Astrocyte of the cerebellum (primary cell): ENCODE measurements at regions not wholly inside any gene's neighbourhood (a gene's known extent, or its start where the extent isn't known, plus 50 kb on each side); places are given as distances from the start of the nearest gene placed in this dataset.

ENCODE experiments used
- DNase-seq: peaks from one replicate; pipeline ENCODE4 v3.0.0-alpha.2; 2011; ENCODE audit warnings: low read depth
- H3K4me3 ChIP-seq: 2 replicates; pipeline ENCODE4 v1.5.1; 2011; ENCODE audit warnings: mild to moderate bottlenecking, low read depth, low read length, moderate library complexity
- CTCF ChIP-seq: IDR thresholded peaks from 2 replicates; pipeline ENCODE4 v1.5.1; 2012; ENCODE audit warnings: low read length, low read depth, moderate library complexity, mild to moderate bottlenecking; ENCODE audit errors: missing control alignments
- in situ Hi-C: cut with HindIII; loops from 2 replicates; pipeline ENCODE4 v1.10.0; 2017; ENCODE audit warnings: low sequenced_read_pairs

- DNase-seq, result no peak
- TF ChIP-seq CTCF, result no peak
- in situ Hi-C loops, result no loop called here
- H3K4me3 ChIP-seq, result no peak overlapping the region
These were observed 276.5 kb downstream of the EDEM1 start for GRCh38 chr3:5463991-5464390.

- no peak overlapping the region for H3K4me3 ChIP-seq
- DNase-seq, result no peak
- in situ Hi-C loops, result no loop called here
- TF ChIP-seq CTCF, result no peak
These were observed 277.1 kb downstream of the EDEM1 start for GRCh38 chr3:5464649-5465048.

- in situ Hi-C loops, result no loop called here
- no peak overlapping the region for H3K4me3 ChIP-seq
- TF ChIP-seq CTCF, result no peak
- no peak for DNase-seq
These were observed 277.7 kb downstream of the EDEM1 start for GRCh38 chr3:5465183-5465582.

GRCh38 chr3:5466065-5466464 lies 278.6 kb downstream of the EDEM1 start:
- in situ Hi-C loops, result no loop called here
- no peak for TF ChIP-seq CTCF
- no peak for DNase-seq
- H3K4me3 ChIP-seq, result no peak overlapping the region

- H3K4me3 ChIP-seq, result no peak overlapping the region
- in situ Hi-C loops, result no loop called here
- no peak for TF ChIP-seq CTCF
- DNase-seq, result no peak
These were observed 279.2 kb downstream of the EDEM1 start for GRCh38 chr3:5466717-5467116.

GRCh38 chr3:5473471-5473870 lies 286.0 kb downstream of the EDEM1 start:
- no peak overlapping the region for H3K4me3 ChIP-seq
- in situ Hi-C loops, result no loop called here
- DNase-seq, result no peak
- TF ChIP-seq CTCF, result no peak

- in situ Hi-C loops, result no loop called here
- TF ChIP-seq CTCF, result no peak
- H3K4me3 ChIP-seq, result no peak overlapping the region
- DNase-seq, result no peak
These were observed 288.9 kb downstream of the EDEM1 start for GRCh38 chr3:5476403-5476802.
